A673 (cell line): ENCODE measurements at regions not wholly inside any gene's neighbourhood (a gene's known extent, or its start where the extent isn't known, plus 50 kb on each side); places are given as distances from the start of the nearest gene placed in this dataset.

ENCODE experiments used
- CTCF ChIP-seq: fragments of 300-800, 200-600 bp; sonication (generic); conservative IDR thresholded peaks from 2 replicates; pipeline ENCODE4 v1.5.1; 2017; ENCODE audit warnings: low read depth, mild to moderate bottlenecking, antibody characterized with exemption, low read length, moderate library complexity, mixed read lengths
- EZH2 ChIP-seq: fragments of 200-600 bp; sonication (generic); IDR thresholded peaks from 2 replicates; pipeline ENCODE4 v1.6.1; 2017; ENCODE audit warnings: borderline replicate concordance, low read depth, mild to moderate bottlenecking, mixed read lengths, antibody characterized with exemption, low read length; ENCODE audit not compliant: poor library complexity, severe bottlenecking

DNA sequence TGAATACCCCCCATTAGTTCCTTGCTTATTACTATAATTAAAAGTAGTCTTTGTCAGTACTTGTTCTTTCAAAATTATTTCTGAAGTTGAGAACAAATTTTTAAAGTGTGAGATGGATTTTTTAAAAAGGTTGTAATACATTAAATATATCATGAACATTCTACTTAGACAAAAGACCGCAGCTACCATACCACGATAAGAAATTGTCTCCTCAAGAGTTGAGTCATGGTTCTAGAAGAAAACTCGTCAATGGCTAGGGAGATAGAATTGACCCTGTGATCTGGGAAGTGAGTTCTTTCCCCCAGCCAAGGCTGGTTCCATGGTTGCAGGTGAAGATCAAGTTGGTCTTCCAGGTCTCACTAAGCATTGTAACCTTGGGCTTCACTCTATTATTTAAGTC is 67.8 kb upstream of the ACYP2 start:
- TF ChIP-seq CTCF (no peak), EZH2 (no peak)
